MV-4-11 (cell line): ENCODE measurements at regions not wholly inside any gene's neighbourhood (a gene's known extent, or its start where the extent isn't known, plus 50 kb on each side); places are given as distances from the start of the nearest gene placed in this dataset.
A peak's percentile ranks its signal among the peaks of the same experiment; 100 is the strongest.

Experiments
- DNase-seq: peaks from one replicate; lab custom pipeline; 2025; lab: John Stamatoyannopoulos, UW

DNA sequence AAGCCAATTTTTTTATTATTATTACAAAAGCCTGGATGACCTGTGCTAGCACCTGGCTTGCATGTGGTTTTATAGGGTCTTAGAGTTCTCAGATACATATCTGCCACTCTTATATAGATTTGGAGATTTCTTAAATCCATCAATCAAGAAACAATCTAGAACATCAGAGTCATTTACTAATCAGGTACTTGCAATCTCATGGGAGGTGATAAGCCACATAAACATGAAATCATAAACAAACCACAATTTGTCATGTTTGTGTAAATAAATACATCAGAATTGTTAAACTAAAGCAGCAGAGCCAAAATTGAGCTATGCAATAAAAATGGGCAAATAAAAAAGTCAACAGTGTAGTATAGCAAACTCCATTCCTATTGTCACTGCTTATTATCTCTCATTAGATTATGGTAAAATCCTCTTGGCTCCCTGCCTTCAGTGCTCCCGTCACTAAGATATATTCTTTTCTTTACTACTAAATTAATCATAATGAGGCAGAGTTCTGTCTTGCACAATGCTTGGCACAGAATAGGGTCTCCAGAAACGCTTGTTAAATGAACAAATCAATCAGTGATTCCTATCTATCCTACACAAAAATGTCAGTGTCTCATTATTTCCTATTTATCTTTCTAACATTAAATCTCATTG, 108.7 kb upstream of the TTC29 start:
- no peak for DNase-seq

DNA sequence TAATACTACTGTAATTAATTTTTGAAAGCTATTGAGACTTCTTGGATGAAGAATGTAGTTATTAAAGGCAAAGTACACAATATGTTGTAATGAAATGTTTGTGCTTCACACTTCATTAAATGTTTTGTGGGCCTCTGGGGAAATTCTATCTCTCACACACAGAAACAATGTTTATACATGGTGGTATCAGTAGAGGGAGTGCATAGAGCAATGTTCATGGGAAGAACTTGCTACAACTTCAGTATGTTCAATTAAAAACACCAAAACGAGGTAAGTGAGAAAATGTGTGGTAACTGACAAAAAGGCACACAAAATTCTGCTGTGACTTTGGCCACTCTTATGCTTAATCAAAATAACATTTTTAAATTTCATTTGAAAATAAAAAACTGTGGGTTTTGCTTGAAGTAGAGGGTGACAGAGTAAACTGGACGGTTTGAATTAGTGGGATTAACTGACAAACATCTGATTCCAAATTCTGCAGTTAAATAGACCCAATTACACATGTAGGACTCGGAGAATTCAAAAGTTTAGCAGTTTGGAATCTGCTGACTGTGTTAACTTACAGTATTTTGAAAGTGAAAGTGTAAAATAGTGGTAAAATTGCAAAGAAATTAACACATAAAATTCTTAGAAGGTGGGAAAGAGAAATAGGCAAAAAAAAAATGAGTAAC, 111.4 kb upstream of the TTC29 start:
- DNase-seq: peak; percentile 46

DNA sequence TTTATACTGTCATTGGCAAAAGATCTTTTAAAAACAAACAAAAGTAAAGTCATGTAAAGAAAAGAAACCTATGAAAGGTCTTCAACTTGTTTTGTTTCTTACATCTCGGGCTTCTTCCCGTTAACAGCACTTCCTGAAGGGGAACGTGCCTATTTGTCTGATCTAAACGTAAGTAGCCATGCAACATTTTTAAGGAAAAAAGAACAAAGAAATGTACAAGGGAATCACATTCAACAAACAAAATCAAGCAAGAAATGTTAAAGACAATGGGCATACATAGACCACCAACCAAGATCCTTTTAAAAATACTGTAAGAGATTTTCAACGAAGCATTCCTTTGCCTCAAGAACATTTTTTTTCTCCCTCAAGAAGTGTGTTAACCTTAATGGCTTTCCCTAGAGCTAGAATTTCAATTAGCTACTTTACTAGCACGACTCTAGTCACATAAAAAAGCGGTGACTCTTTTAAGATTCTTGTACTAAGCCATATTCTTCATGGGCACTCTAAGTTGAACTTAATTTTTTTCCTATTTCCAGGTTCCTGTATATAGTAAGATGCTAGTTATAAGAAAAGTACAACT, 112.0 kb upstream of the TTC29 start:
- peak; percentile 53 for DNase-seq

DNA sequence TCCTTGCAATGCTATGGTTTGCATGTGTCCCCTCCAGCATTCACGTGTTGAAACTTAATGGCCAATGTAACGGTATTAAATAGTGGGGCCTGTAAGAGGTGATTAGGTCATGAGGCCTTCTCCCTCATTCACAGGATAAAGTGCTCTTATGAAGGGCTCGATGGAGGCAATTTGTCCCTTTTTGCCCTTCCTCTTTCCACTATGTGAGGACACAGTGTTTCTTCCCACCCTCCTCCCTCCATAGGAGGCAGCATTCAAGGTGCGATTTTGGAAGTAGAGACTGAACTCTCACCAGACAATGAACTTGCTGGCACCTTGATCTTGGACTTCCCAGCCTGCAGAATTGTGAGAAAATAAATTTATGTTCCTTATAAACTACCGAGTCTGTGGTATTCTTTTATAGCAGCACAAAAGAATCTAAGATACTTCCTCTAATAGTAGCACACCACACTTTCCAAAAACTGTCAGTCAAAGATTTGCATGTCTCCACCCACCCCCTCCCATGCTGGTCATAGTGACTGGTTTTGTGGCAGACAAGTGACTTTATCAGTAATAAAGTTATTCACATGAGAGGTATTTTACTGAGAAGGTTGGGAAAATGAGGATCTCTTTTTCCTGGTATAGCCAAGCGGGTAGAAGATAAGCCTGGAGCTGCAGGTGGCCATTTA, 113.5 kb upstream of the TTC29 start:
- DNase-seq: peak; percentile 34

DNA sequence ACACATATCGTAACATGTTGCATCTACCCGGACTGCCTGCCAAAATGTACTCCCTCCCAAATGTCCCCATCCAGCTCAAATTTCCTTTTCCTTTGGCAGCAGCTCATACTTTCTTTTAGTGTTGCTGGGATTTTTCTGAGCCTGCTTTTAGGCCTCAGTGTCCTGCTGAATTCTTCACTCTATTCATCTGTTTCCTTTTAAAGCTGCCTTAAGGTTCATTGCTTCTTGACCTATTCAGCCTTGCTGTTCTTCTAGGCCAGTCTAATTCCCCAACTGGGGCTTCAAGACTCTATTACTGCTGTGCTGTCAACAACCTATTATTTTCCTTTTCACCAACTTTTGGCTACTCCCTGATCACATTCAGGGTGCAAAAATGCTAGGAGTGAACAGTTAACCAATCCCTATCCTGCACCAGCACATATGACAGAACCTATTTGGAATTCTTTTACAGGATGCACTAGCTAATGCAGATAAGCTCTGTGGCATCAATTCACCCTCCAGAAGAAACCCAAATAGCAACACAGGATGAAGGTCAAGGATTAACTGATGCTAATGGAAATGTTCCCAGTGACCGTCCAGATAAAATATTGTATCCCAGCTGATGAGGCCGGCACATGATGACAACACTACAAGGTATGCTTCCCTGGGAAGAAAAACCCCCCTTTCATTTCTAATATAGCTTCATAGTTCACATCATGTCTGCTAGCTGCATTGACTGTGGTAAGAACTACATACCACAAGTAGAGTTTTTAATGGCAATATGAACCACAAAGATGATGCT, 114.7 kb upstream of the TTC29 start:
- DNase-seq: no peak

DNA sequence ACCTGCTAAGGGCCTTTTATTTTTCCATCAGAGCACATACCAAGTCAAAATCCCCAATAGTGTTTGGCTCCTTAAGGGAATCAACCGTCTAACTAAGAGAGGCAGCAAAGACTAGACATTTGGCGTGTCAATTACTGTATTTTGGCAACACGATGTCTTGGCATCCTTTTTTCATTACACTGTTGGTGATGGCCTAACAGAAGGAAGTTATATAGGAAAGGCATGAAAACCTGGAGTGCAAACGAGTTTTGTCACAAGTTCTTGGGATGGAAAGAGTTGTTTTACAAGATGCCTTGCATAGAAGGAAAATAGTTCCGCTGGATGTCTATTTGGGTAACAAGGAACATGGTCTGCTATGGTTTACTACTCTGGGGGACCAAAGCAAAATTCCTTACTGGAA, 119.2 kb upstream of the TTC29 start:
- no peak for DNase-seq

DNA sequence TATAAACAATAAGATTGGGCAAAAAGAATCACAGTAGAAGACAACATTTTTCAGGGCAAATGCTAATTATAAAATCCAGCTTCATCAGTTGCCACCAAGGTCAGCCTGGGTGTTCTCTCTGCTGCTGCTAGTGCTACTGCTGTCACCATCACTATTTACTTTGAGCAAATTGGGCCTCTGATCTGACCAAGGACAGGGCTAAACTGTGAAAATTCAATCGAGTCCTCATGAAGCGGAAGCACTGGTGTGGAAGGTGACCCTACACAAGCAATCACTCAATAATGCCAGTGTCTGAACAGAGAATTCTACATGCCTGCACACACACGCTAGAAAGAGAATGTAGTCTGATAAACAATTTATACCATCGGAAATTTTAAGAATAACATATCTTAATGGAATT, 122.9 kb upstream of the TTC29 start:
- DNase-seq: no peak

DNA sequence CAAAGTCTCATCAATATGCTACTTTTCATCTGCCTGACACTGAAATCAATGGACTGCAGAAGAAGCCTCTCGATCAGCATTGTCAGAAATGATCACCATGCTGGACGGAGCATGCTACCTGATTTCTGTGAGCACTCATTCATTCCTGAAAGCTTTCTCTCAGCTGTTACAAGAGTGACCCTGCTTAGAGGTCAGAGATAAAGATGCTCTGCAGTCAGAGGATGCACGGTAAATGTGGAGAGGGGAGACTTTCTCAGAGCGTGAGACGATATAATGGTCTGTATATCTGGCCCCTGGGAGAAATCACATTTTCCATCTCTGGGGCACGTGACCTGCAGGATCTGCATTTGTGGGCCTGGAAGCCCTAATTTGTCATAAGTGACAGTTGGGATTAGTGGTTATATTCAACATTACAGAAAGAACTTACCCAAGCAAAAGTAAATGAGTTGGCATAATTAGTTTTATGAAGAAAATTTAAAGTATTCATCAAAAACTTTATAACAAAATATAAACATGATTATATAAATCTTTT, 125.6 kb upstream of the TTC29 start:
- no peak for DNase-seq

DNA sequence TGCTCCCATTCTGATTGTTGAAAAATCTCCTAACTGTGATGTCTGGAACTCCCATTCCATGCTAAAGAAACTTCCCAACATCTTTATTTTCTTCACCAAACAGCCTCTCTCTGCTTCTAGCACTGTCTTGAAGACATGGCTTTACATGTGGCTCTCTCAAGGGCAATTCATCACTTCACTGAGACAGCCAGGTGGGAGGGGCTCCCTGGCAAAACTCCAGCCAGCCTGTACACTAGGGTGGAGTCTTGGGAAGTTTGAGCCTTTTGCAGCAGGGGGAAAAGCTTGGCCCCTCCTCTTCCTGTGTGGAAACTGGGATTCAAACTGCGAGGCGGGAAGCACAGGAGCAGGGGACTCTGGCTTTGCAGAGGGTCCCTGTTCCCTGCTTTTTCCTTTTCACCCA, 130.5 kb upstream of the TTC29 start:
- no peak for DNase-seq

DNA sequence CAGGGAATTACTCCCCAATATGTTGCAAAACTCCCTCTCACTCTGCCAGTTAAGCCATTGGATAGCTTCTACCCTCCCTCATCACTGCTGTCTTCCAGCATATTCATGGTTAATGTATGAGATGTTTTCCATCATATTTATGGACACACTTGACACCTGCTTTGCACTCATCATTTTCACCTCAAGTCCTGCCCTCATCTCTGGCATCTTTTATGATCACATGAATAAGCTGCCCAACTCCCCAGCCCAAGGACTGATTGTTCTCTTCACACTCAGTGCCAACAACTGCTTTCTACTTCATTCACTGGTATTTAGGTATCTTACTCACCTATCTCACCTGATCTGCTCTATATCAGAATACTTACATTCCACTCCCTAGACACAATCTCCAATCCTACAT, 131.1 kb upstream of the TTC29 start:
- no peak for DNase-seq

DNA sequence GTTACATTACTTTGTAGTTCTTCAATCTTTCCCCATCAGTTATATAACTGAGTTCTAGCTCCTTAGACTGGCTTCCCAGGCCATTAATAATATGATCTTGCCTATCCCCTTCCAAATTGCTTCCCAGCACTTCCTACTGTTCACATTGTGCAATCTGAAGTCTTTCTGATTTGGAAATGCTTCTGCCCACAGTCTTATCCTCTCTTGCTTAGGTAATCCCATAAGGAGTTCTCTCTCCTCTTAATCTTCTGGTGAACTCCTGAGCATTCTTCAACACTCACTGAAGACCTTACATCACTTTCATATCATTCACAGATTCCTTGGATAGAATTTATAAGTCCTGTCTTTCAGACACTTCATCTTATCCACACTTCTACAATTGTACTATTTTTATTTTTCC, 132.7 kb upstream of the TTC29 start:
- no peak for DNase-seq

DNA sequence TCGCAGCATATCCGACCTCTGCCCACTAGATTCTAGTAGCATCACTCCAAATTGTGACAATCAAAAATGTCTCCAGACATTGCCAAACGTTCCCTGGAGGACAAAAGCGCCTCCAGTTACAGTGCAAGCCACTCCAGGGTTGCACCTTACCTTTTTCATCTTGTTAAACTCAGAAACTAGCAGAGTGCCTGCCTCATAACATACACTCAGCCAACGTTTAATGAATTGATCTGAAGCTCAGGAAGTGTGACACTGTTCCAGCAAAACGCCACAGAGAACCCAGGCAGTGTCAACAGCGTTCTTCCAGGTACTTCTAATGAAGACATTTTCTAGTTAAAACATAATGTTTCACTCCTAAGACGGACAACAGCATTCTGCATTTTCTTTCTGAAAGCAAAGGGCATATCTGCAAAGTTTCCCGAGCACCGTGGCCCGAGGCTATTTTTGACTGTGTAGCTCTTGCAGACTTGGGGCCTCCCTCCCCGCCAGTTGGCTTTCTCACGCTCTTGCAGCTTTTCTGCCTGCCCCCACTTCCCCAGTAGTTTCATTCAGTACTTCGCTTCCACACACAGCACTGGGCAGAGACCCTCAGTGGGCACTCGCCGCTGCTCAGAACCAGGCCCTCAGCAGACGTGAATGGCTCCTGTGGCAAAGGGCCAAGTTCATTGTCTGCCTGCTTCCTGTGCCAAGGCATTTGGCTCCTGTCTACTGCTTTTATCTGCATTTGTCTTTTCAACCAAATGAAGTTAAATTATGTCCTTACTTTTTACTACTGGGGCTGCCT, 133.4 kb upstream of the TTC29 start:
- no peak for DNase-seq

DNA sequence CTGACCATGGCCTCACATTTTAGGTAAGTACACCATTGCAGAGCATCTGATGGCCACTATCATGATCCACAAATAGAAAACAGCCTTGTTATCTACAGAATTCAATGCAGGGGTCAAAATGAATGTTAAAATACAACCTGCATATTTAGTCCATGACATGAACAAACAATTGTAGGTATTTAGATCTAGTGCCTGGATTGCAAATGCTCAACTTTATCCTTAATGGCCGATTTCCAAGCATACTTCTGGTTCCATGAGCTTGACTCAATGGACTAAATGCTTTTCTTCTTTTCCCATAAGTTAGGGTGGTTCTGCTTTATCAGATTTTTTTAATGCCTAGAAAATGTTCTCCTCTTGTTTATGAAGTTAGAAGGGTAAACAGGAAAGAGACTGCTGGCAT, 139.2 kb upstream of the TTC29 start:
- DNase-seq: no peak

DNA sequence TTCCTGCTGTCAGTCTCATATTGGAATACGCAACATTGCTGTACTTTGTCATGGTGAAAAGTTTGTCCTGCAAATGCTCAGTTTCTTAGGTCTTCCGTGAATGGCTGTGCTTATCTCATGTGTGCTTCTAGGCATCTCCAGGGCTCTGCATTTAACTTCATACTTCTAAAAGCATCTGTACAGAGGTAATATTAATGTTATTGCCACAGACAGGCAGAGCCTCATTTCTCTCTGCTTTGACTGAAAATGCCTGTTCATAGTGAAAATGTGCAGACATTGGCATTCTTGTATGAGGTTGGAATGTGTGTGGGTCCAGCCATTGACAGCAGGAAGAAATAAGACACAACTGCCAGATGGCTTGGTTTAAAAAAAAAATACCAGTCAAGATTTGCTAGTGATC, 140.1 kb upstream of the TTC29 start:
- DNase-seq: no peak

DNA sequence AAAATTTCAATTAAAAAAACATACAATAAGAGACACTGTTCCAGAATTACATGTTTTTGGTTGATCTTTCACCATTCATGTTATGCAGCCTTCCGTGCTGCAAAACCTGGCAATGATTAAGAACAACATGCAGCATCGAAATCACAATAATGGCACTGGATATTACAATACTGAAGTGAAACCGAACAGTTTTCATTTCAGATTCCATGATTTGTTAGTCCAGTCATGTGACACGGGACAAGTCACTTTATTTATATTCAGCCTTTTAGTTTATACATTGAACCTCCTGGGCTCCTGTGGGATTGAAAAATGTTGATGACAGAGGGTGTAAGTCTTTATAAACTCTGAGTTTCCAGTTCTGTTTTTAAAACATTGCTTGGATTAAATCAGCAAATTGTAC, 142.5 kb upstream of the TTC29 start:
- DNase-seq: no peak

DNA sequence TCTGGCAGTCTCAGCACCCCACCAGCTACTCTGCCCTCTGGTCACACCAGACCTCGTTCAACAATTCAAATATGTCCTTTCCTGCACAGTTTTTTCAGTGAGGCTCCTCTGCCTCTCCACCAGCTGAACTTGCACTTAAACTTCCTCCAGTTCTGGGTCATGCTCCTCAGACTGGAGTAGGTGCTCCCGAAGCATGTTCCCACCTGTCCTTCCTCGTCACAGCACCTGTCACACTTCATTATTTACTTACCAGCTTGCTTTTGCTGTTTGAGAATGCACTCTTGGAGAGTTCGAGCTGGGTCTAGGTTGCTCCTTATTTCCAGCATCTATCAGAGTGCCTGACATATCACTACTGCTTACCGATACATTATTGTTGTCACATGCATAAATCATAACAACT, 144.8 kb upstream of the TTC29 start:
- DNase-seq: no peak

DNA sequence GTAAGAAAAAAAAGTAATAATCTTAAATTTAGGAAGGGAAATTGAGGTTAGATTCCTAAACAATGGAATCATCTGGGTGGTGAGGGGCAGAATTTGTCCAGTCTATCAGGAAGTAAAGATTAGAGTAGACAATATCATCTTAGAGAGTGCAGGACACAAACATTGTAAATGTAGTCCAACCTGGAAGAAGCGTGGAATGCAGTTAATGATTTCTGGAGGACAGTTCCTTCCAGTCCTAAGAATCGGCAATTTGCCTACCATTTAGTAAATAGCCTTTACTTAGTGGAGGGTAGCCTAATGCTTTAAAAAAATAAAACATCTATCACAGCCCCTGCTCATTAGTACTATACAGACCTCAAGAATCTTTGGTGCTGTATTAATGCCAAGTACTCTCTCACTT, 147.5 kb upstream of the TTC29 start:
- DNase-seq: no peak

DNA sequence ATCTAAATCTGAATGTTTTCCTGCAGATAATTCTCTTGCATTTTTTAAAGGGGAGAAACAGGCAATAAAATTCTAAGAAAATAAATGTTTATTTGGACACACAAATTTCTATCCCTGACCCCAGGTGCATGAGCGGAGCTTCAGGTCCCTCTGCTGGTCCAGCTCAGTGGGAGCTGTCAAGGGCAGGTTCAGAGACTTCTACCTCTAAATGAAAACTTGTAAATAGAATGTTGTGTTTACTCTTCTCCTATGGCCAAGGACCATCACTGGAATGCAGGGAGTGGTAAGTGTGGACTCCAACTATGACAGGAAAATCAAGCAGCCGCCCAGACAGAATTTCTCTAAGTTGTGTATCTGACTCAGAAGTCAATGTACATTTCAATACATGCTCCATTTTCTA, 148.6 kb upstream of the TTC29 start:
- DNase-seq: no peak

DNA sequence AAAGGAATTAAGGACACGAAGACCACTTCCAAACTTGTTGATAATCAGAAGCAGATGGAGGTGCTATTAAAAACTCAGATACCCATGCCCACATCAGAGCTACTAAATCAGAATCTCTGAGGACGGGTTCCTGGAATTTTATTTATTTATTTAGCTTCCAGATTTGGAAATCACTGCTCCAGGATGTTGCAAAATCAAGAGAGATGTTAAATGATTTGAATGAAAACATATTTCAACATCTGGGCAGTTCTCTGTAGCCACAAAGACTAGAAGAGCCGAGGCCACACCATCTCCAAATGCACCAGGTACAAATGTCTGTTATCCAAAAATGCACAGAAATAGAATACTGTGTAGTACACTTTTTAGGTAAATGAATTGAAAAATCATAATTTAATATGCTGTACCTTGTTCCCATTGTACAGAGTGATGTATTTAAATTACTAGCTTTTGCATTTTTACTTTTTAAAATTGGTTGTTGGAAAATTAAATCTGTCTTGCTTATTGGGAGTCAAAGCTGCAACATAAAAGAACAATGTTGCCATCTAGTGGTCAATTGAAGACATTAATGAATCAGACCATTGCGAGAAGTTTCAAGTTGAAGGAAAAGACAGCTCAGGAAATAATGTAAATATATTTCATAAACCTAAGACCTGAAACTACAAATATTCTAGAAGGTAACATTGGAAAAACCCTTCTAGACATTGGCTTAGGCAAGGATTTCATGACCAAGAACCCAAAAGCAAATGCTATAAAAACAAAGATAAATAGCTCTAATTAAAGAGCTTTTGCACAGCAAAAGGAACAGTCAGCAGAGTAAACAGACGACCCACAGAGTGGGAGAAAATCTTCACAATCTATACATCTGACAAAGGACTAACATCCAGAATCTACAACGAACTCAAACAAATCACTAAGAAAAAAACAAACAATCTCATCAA, 151.3 kb upstream of the TTC29 start:
- DNase-seq: no peak

DNA sequence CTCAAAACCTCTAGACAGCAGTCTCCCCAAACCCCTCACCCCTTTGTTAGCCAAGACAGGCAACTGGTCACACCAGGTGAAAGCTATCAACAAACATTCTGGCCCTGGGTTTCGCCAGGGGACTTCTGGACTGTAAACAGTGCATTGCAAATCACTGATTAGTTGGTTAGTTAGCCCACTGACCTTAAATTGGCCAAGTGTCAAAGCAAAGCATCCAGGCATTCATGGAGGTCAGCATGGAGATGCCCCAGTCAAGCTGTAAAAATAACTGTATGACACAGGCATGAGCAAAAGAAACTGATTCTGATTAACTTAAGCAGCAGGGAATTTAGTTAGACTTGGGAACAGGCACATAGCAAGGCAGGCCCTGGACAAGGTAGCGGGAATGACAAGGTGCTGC, 156.0 kb upstream of the TTC29 start:
- no peak for DNase-seq
